Prostate gland (tissue), 2 donors: ENCODE measurements at regions not wholly inside any gene's neighbourhood (a gene's known extent, or its start where the extent isn't known, plus 50 kb on each side); places are given as distances from the start of the nearest gene placed in this dataset.

Experiments
- DNase-seq: peaks from one replicate; pipeline ENCODE4 v3.0.0-alpha.2; 2019; ENCODE audit warnings: low spot score
- H3K27ac ChIP-seq, 2 donors: fragments of 200-600 bp; sonication (generic); 2 replicates each; pipeline ENCODE4 v1.5.1; 2017 to 2019
- H3K27me3 ChIP-seq: fragments of 200-600 bp; sonication (generic); replicated peaks from 2 replicates; pipeline ENCODE4 v1.5.1; 2019; ENCODE audit not compliant: insufficient read depth
- H3K36me3 ChIP-seq, 2 donors: fragments of 200-600 bp; sonication (generic); 1 replicate in 1 of 2; 2 replicates in 1 of 2; pipeline versions ENCODE4 v1.5.1 to v1.8.1; 2017 to 2019
- H3K4me1 ChIP-seq: fragments of 200-600 bp; sonication (generic); replicated peaks from 2 replicates; pipeline ENCODE4 v1.5.1; 2019
- H3K4me3 ChIP-seq, 2 donors: fragments of 200-600 bp; sonication (generic); 2 replicates each; pipeline ENCODE4 v1.5.1; 2017 to 2019
- H3K9me3 ChIP-seq: fragments of 200-600 bp; sonication (generic); 2 replicates; pipeline ENCODE4 v1.5.1; 2017
- CTCF ChIP-seq, 4 experiments: fragments of 200-600 bp in 2 of 4; fragments of 450-650 bp in 2 of 4; sonication (generic) in 2 of 4; IDR thresholded peaks; 1 replicate in 3 of 4; 2 replicates in 1 of 4; pipeline ENCODE4 v1.5.1; 2016 to 2019; ENCODE audit warnings: antibody characterized with exemption in 4 of 4, mild to moderate bottlenecking in 2 of 4, moderate library complexity in 2 of 4
- POLR2A ChIP-seq: fragments of 450-650 bp; IDR thresholded peaks from one replicate; pipeline ENCODE4 v1.6.1; 2016; ENCODE audit warnings: antibody characterized with exemption, mild to moderate bottlenecking
- POLR2AphosphoS5 ChIP-seq: sonication (generic); formaldehyde crosslinking; IDR thresholded peaks from one replicate; pipeline ENCODE4 v1.6.1; 2017; ENCODE audit warnings: antibody characterized with exemption
- WGBS: methylation state at CpG from one replicate; pipeline ENCODE4 v1.1.5; 2018; 5-methylcytosine and 5-hydroxymethylcytosine counted together
- intact Hi-C: fragments of 100-400 bp; cut with DNase I; formaldehyde crosslinking; loops from one replicate; pipeline ENCODE4 v1.14.2; 2022

GRCh38 chr16:51429041-51429440 is 278.0 kb upstream of the SALL1 start:
- Histone ChIP-seq H3K36me3 (no peaks in the 10 kb centered on the region), H3K4me1 (no peaks in the 10 kb centered on the region), H3K9me3 (no peaks in the 10 kb centered on the region), H3K27me3 (no peaks in the 10 kb centered on the region), H3K27ac (no peak overlapping the region), H3K4me3 (no peak overlapping the region)
- intact Hi-C loops = no loop called here
- TF ChIP-seq POLR2A = no peak
- no peak for TF ChIP-seq POLR2AphosphoS5
- TF ChIP-seq CTCF (IDR thresholded peaks at IDR 0.05) = no peak
- WGBS = 62% methylated on average over 2 of the region's 2 CpGs
- no peak for DNase-seq

GRCh38 chr16:51427085-51427484 is 276.0 kb upstream of the SALL1 start:
- H3K9me3 ChIP-seq = no peaks in the 10 kb centered on the region
- 19% methylated on average over 1 of the region's 1 CpG for WGBS
- H3K27ac ChIP-seq = no peak overlapping the region
- no peak overlapping the region for H3K4me3 ChIP-seq
- H3K4me1 ChIP-seq = no peaks in the 10 kb centered on the region
- no peaks in the 10 kb centered on the region for H3K27me3 ChIP-seq
- intact Hi-C loops = no loop called here
- no peak for DNase-seq
- no peak for TF ChIP-seq POLR2AphosphoS5
- no peak for TF ChIP-seq CTCF (IDR thresholded peaks at IDR 0.05)
- TF ChIP-seq POLR2A = no peak
- H3K36me3 ChIP-seq = no peaks in the 10 kb centered on the region

- Histone ChIP-seq H3K27ac (no peak overlapping the region), H3K4me1 (no peaks in the 10 kb centered on the region), H3K9me3 (no peaks in the 10 kb centered on the region), H3K36me3 (no peaks in the 10 kb centered on the region), H3K4me3 (no peak overlapping the region), H3K27me3 (no peaks in the 10 kb centered on the region)
- intact Hi-C loops = no loop called here
- no peak for TF ChIP-seq CTCF (IDR thresholded peaks at IDR 0.05)
- no peak for DNase-seq
- 49% methylated on average over 5 of the region's 5 CpGs for WGBS
Observed at GRCh38 chr16:51426276-51426675, 275.2 kb upstream of the SALL1 start.

GRCh38 chr16:51420247-51420646 is 269.2 kb upstream of the SALL1 start:
- Histone ChIP-seq H3K4me1 (no peaks in the 10 kb centered on the region), H3K27ac (no peak overlapping the region), H3K36me3 (no peaks in the 10 kb centered on the region), H3K9me3 (no peaks in the 10 kb centered on the region), H3K27me3 (no peaks in the 10 kb centered on the region), H3K4me3 (no peak overlapping the region)
- intact Hi-C loops = no loop called here
- WGBS = 39% methylated on average over 2 of the region's 2 CpGs
- no peak for TF ChIP-seq POLR2A
- no peak for TF ChIP-seq POLR2AphosphoS5
- TF ChIP-seq CTCF (IDR thresholded peaks at IDR 0.05) = no peak
- DNase-seq = no peak

GRCh38 chr16:51419768-51420167 is 268.7 kb upstream of the SALL1 start:
- H3K27ac ChIP-seq = no peak overlapping the region
- TF ChIP-seq CTCF (IDR thresholded peaks at IDR 0.05) (no peak), POLR2AphosphoS5 (no peak), POLR2A (no peak)
- H3K4me3 ChIP-seq = no peak overlapping the region
- no peaks in the 10 kb centered on the region for H3K4me1 ChIP-seq
- H3K36me3 ChIP-seq = no peaks in the 10 kb centered on the region
- H3K27me3 ChIP-seq = no peaks in the 10 kb centered on the region
- intact Hi-C loops = no loop called here
- 46% methylated on average over 2 of the region's 2 CpGs for WGBS
- no peaks in the 10 kb centered on the region for H3K9me3 ChIP-seq
- no peak for DNase-seq
